HG03571 (cell line): ENCODE measurements at regions not wholly inside any gene's neighbourhood (a gene's known extent, or its start where the extent isn't known, plus 50 kb on each side); places are given as distances from the start of the nearest gene placed in this dataset.
"Not testable (repeated sequence)": the region's sequence is repeated elsewhere in the genome, so short reads cannot be mapped to it uniquely, and the experiment has no call there.

Experiments used
- ATAC-seq: cut with Tn5 transposase; IDR thresholded peaks from one replicate; pipeline ENCODE4 v1.9.1; 2021; ENCODE audit not compliant: unreplicated experiment

DNA sequence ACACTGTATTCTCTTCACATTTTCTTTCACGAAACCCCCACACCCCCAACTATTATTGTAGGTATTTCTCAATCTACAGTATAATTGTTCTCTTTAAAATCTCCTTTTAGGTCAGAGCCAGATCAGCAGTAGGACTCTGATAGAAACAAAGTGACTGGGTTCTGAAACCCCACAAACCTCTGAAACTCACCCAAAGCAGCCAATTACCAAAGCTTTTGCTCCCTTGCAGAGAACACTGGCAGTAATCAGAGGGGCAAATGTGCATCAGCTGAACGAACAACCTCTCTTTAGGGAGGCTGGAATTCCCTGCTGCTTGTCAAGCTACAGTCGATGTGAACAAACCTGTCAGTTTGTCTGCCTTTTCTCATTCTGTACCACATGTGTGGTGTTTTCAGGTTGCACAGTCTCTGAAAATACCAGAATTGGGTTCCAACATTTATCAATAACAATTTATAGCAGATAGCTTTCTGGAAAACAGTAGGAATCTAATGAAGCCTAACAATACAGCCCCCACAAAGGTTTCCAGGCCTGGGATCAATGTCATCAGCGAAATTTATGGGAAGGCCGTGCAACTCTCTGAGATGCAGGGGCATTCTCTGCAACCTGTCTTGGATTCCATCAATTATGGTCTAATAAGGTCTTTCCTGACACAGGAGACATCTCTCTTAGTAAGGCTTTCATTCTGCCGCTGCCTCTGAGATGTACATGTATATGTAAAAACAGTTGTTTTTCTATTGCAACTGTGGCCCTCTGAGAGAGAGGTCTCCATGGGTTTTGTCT is 395.9 kb downstream of the GPAT3 start:
- ATAC-seq, result no peak

DNA sequence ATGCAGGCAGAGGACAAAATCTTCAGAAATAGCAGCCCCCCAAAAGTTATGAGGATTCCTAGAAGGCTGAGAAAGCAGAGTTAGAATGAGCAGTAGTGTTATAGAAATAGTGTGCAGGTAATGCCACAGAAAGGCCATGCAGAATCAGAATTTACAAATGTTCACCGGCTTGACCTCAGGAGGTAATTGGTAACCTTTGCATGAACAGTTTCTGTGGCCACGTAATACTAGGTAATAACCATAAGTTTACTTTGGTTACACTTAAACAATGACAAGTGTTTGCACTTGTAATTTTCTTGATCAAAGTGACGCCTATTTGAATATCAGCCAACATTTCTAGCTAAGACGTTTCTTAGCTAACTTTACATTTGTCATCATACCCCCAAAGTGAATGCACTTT is 393.6 kb downstream of the GPAT3 start:
- no peak for ATAC-seq

DNA sequence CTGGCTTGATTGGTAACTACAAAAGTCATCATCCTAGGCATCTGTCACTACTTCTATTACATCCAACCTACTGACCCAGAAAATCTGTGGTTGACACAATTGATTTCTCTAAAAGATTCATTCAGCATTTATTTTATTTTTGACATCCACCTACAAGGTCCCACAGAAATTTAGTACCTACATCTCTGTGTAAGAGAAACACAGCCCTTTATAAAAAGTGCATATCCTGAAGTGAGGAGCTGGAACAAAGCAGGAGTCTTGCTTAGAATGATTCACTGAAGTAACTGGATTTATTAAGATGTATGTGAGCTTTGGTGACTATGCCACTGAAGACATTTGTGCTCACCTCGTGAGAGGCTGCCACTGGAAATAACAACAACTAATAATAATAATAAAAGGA is 391.0 kb downstream of the GPAT3 start:
- ATAC-seq, result no peak

DNA sequence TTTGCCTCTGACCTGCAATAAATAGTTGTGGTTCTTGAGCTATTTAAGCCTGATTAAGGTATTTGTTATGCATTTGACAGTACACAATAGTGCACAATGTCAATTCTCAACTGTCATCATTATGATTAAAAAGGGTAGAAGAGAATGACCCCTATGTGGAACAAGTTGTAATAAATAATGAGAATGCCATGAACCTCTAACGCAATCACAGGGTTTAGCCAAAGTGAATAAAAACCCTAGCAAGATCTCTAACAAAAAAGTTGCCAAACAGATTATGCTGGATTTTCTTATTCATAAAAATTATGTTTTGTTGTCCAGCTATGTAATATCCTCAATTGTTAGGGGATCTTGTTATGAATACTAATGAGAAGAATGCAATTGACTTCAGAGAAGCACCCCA is 387.4 kb downstream of the GPAT3 start:
- ATAC-seq, result no peak

DNA sequence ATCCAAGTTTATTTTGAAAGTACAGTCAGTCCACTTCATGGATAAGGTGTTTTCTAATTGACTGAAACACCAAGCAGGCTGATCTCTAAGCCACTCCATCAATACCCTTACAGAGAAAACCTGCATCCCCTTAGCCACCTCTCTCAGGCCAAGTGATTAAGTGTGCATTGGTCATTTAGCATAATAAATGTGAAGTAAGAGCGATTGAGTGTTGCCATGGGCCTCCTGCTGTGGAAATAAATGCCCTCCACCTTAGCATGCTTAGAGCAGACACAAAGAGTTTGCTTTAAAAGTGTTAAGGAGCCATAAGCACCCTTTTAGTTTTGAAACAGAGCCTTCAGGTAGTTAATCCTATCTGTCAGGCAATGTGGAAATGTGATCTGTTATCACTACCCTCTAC is 386.5 kb downstream of the GPAT3 start:
- no peak for ATAC-seq

DNA sequence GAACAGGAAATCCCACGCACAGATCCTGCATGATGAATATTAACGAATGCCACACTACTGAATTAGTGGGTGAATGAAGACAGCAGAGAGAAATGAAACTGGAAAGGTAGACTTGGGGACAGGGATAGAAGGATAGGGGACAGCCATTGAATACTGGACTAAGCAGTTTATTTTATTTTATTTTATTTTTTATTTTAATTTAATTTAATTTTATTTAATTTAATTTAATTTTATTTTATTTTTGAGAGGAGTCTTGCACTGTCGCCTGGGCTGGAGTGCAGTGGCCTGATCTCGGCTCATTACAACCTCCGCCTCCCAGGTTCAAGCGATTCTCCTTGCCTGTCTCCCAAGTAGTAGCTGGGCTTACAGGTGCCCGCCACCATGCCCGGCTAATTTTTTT is 385.2 kb downstream of the GPAT3 start:
- no peak for ATAC-seq

DNA sequence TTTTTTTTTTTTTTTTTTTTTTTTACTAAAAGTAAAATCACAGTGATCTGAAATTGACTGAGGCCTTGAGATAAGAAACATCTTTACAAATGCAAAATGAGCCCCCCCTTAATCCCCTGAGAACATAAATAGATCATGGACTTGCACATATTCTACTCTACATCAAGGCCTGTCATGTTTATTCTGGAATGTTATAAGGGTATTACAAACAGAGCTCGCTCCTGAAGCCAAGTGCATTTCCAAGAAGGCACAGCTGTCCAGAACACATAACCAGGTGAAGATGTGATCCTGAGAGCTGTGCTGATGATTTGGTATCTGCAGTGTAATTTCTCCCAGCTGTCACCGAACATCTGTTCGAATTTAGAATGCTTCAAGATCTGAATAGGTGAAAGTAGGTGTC is 384.5 kb downstream of the GPAT3 start:
- ATAC-seq, result no peak

DNA sequence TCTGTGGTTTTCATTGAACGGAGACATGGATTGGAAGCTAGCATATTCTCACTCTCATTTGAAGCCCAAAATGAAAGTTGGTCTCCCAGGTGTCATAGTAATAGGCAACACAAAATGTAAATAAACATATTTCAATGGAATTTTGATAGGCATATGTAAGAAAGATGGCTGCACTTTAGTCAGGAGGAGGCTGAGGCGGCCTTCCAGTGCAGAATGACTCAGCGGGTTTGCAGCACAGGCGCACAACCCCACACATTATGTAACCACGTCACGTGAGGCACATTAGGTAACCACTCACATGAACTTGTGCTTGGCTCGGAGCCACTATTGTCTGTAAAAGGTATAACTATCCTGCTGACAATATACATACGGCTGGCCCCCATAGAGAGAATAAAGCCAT is 381.7 kb downstream of the GPAT3 start:
- no peak for ATAC-seq

DNA sequence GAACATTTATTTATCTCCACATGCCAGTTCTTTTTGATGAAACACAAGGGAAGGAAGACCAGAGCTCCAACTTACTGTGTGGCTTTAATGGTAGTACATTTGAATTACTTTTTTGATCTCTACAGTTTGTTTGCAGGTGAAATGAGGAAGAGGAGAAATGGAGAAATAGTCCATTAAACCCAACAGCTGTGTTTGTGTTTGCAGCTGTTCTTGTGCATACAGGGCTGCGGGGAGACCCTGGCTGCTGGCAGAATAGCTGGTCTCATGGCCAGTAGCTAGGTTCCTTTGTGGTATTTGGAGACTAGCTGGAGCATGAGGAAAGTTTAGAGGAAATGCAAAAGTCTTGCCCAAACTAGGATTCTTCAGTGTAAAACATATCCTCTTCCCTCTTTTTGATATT is 374.8 kb downstream of the GPAT3 start:
- no peak for ATAC-seq

DNA sequence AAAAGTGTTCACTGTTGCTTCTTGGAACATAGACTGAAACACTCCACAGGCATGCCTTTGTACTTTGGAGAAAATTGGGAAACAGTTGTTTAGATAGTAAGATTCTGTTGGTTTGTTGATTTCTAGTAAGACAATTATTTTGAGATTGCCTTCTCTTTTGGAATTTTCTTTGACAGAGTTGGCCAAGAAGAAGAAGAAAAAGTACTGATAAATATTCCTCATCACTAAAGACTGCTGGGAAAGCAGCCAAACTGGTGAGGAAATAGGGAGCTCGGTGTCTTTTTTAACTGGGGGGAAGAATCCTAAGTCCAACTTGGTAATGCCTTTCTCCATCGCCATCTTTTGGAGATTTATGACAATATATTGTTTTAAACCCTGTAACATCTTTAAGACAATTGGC is 370.7 kb downstream of the GPAT3 start:
- no peak for ATAC-seq

DNA sequence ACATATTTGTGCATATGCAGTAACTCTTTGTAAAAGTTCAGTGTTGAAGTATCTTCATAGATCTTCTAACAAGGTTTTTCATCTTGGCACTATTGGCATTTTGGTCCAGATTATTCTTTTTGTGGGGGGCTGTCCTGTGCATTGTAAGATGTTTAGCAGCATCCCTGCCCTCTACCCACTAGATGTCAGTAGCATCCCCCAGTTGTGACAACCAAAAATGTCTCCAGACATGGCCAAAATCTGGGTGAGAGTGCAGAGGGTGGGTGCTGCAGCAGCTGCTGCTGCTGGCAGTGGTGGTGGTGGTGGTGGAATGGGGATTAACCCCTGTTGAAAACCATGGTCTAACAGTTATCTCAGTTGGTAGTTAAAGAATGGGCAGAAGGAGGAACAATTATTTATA is 370.0 kb downstream of the GPAT3 start:
- no peak for ATAC-seq

DNA sequence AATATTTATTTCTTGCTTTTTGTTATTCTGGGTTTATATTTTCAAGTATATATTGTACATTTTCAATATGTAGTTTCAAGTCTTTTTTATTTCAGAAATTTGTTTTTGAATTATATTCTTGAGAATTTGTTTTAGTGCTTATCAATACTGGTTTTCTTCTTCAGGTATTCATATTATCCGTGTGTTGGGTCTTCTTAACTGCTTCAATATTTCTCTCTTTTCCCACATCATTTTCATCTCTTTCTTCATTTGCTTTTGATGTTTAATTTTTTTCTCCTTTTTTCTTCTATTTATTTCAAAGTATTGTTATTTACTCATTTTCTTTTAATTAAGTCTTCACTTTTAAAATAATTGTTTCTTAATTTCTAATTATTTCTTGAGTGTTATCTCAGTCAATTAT is 367.8 kb downstream of the GPAT3 start:
- not testable (repeated sequence) for ATAC-seq

DNA sequence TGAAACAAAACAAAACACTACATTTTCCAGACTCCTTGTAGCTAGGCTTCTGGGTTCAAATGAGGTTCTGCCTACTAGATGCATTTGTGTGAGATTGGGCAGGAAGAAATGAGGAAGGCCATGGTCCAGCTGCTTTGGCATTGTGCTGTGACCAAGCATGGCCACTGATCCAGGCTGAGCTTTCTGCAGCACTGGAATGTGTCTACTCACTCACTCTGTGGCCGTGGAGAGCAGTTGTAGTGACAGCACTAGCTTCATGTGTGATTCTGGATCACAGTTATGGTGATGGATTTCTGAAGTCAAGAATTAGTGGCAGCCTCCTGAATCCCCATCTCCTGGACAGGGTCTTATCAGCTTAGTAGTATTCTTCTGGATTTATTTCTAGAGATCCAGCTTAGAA is 358.9 kb downstream of the GPAT3 start:
- ATAC-seq, result no peak

DNA sequence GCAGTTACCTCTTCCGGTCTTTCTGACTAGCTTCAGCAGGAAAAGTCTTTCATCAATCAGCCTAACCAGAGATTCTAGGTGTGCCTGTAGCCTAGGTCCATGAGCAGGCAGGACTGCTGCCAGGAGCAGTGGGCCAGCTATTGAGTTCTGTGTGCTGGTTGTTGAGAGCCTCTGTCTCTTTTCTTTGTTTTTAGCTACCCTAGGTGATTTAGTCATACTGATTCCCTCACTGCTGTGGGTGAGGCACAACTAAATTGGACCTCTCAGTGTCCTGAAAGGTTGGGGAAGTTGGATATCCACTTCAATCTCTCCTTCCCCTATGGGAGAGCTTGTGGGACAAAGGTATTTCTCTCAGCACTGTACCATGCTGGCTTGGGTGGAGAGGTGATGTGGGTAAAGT is 354.9 kb downstream of the GPAT3 start:
- no peak for ATAC-seq

DNA sequence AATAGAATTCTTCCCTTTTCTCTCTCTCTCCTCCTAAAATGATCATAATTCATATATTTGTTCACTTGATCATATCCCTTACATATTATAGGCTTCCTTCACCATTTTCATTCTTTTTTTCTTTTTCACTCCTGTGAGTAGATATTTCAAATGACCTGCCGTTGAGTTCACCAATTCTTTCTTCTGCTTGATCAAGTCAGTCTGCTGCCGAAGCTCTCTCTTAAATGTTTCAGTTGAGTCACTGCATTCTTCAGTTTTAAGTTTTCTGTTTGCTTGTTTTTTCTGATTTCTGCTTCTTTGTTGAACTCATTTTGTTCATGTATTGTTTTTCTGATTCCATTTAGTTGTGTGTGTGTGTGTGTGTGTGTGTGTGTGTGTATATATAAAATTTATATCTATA is 354.3 kb downstream of the GPAT3 start:
- ATAC-seq, result no peak

DNA sequence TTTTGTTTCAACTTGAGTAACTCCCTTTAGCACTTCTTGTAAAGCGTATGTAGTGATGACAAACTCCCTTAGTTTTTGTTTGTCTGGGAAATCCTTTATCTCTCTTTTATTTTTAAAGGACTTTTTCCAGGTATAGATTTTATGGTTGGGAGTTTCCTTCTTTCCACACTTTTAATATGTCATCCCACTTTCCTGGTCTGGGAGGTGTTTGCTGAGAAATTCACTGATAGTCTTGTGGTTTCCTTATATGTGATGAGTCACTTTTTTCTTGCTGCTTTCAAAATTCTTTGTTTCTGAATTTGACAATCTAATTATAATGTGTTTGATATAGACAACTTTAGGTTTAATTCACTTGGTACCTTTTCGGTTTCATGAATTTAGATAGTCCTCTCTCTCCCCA is 353.9 kb downstream of the GPAT3 start:
- ATAC-seq, result no peak

DNA sequence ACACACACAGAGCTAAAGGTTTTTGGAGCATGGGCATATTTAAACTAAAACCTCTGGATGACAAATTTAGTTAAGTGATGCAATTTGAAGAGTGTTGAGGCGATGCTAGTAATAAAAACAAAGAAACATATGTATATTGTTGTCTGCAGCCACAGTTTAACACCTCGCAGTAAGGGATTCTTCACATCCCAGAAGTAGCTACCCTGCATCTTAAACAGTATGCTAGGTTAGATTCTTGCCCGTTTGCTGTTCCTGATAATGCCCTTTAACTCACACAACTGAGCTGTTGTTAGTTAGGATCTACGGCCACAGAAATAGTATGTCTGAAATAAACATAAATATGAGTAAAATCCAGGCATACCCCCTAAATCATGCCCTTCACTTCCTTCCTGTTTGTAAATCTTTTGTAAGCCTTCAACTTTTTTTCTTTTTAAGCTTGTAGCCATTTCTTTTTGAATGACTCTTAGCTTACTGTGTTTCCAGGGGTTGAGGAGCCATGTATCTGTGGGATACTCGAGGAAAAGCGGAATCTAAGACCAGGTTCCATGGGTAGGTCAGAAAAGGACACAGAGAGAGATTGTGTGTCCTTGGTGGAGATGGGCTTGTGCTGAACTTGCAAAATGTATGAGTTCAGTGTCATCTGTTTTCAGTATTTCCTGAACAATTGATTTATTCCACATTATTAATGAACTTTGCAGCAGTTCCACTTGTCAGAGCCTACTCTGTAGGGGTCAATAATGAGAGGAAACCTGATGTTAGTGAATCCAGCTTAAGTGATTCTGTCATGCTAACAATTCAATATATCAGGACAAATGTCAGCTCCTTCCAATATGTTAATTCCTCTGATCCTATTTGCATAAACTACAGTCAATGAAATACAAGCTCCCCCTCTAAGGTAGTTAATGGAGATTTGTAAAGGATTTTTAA is 349.6 kb downstream of the GPAT3 start:
- no peak for ATAC-seq

DNA sequence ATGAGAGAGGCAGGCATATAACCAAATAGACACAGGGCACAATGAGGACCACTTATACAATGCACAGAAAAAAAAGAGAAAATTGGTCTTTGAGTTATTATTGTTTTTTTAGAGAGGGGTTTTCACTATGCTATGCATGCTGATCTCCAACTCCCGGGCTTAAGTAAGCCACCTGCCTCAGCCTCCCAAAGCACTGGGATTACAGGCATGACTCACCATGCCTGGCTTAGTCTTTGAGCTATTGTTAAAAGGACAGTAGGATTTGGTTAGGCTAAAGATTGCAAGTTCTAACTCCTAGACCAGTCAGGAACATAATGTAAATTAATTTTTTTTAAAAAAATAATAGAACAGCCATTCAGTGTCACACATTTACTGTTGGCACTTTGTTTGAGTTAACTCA is 340.1 kb downstream of the GPAT3 start:
- ATAC-seq, result no peak

DNA sequence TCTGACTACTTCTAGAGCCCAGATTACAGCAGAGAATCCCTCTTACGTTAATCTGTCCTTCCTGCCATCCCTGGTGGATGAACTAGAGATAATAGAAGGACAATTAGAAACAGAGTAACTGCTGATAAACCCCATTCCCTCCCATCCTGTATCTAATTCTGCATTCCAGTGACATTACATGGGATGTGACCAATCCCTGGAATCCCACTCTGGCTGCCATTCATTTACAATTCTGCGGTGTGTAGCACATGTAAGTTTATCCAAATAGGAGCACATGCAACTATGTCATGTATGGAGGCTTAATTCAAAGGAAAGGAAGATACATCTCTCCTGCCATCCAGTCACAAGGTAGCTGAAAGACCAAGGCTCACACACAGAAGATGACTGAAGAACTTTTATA is 339.5 kb downstream of the GPAT3 start:
- no peak for ATAC-seq

DNA sequence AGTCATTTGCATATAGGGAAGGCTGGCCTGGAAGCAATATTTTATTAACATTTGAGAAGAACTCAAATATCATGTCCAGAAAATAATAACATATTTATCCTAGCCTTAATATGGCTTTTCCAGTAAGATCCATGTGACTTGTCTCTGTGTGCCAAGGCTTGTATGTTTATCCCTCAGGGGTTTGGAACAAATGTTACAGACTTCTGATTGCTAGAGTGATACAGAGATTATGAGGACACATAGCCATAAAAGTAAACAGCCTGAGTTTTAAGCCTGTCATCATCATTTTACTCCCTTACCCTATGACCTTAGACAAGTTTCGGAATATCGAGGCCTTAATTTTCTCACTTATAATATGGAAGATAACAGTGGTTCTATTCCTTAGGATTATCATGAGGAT is 338.1 kb downstream of the GPAT3 start:
- no peak for ATAC-seq

DNA sequence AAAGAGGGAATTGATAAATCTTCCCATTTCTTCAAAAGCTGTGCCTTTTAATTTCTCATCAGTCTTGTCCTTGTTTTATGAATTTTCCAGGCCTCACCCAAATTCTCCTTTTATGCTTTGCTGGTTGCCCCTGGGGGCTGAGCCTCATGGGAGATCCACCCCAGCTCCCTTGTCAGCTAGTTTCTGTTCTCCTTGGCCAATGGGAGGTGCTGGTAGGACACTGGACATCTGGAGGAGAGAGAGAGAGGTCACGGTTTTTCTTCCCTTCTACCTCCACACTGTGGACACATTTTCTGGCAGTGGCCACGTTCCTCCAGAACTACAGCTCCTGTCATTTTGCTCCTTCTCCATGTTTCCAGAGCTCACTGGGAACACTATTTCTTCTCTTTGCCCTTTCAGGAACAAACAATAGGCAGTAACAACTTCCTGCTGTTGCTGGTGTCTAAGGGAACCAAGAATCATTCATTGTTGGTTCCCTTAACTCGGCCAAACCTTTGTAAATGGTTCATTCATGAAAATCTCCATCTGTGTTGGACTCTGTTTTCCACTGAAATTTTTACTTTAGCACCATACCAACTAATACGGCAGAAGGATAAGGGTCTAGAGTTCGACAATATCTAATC is 334.5 kb downstream of the GPAT3 start:
- ATAC-seq, result no peak
